Stimulated activated CD4-positive, alpha-beta T cell treated with anti-CD3 and anti-CD28 coated beads, Interleukin-4, amount 100 ng/mL, for 1 hour (primary cell): ENCODE measurements at regions not wholly inside any gene's neighbourhood (a gene's known extent, or its start where the extent isn't known, plus 50 kb on each side); places are given as distances from the start of the nearest gene placed in this dataset.
"Not testable (repeated sequence)": the region's sequence is repeated elsewhere in the genome, so short reads cannot be mapped to it uniquely, and the experiment has no call there.

ENCODE experiments used
- DNase-seq: peaks from one replicate; pipeline ENCODE4 v3.0.0-alpha.2; 2020

DNA sequence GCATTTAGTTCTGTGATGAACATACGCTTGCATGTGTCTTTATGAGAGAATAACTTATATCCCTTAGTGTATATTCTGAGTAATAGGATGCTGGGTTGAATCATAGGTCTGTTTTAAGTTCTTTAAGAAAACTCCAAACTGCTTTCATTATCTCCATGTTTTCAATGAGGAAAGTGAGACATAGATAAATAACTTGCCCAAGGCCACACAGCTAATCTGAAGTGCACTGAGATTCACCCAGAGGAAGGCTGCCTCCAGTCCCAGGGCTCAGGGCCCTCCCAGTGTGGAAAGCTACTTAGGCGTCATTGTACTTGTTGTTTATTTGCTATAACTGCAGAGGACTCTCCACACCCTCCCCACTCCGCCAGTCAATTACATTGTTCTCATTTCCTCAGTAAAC, 126.7 kb downstream of the INHBA start:
- no peak for DNase-seq

DNA sequence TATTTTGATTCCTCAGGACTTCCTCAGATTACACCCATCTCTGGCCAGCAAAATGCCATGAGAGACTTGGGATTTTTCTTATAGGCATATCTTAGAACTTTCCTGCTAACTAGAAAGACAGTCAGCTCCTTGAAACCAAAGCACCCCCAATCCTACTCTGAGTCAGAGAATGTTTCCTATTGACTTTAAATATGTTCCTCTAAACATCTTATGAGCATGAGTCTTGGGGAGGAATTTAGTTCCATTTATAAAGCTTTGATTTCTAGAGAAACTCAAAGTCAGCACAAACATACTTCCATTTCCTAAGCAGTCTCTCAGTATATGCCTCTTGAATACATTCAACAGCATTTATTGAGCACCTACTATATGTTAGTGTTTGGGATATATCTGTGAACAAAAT, 128.5 kb downstream of the INHBA start:
- DNase-seq: no peak

DNA sequence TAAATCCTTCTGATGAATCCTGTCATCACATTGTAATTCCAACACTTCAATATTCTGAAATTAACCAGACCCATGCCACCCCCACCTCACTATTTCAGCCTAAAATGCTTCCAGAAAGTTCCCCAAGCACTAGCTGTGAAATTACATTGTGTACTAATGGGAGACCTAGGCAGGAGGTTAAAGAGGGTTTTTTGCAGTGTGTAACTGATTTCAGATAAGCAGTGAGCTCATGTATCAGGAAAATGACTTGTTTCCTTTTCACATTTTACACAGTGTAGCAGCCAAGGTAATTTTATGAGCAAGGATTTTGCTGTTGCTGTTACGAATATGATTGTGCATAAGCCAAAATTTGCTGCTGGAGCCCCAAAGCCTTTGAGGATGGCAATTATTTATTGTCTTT, 129.0 kb downstream of the INHBA start:
- DNase-seq: no peak

DNA sequence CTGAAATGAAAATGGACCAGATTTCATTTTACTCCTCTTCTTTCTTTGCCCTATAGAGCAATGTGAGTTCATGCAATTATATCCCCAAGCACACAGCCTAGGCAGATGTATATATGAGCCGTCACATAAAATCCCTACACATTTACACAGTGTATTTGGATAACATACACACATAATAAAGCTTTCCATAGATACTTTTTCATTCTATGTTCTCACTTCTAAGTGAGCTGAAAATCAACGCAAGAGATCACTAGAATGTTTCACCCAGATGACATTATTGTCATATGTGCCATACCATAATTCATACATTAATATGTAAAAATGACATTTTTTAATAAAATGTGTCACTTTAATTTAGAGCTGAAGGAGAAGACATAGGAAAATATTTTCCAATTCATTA, 129.4 kb downstream of the INHBA start:
- DNase-seq: no peak

DNA sequence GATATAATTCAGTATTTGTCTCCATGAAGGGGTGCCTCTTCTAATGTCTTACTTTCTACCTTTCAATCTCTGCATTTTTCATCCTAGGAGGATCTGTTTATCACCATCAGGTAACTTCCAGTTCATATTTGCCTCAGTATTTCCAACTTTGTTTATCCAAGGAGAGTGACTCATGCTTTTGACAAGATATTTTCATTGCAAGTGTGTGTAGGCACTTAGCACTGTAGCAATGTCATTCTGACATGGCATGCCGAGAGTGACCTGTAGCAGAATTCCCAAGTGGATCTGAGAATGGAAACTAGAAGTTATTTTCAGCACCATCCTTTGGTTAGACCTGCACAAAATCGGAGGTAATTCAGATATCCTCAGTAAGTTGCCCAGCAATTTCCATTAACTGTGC, 129.9 kb downstream of the INHBA start:
- DNase-seq: no peak

DNA sequence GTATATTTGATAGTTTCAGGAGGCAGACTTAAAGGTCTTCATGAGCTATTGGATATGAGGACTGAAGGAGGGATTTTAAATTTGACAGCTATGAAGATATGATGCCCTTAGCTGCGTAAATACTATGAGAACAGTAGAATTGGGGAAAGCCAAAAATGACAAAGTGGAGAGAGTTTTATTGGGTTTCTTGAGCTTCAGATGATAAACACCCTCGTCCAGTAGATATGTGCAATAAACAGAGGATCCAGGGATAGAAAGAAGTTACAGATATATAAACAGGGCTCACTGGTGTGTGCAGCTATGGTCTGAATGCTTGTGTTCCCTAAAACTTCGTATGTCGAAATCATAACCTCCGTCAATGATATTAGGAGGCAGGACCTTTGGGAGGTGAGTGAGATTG, 131.3 kb downstream of the INHBA start:
- DNase-seq: no peak

DNA sequence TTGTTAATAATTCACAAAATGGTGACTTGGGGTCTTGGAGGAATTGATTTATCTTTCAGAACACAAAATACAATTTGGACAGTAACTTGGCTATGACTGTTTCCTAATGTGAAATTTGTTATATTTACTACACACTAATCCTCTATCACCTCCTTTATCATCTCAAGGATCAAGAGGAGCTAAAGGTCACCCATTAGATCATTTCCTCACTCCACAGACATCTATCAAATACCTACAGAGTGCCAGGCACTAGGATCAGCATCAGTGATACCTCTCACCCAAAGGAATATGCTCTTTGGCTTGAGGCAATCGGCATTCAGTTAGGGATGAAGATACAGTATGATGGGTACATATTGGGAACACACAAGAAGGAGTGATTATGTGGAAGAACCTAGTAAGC, 132.1 kb downstream of the INHBA start:
- no peak for DNase-seq

DNA sequence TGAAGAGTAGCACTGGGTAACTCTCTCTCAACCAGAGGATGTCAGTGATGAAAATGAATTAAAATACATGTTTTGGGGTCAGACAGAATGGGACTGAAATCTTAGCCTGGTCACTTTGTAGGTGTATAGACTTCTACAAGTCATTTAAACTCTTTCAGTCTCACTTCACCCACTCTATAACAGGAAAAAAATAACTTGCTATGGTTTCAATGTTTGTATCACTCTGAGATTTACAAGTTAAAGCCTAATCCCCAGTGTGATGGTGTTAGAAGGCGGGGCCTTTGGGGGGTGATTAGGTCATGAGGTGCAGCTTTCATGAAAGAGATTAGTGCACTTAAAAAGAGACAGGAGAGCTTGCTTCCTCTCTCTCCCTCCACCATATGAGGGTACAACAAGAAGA, 134.8 kb downstream of the INHBA start:
- DNase-seq: no peak

DNA sequence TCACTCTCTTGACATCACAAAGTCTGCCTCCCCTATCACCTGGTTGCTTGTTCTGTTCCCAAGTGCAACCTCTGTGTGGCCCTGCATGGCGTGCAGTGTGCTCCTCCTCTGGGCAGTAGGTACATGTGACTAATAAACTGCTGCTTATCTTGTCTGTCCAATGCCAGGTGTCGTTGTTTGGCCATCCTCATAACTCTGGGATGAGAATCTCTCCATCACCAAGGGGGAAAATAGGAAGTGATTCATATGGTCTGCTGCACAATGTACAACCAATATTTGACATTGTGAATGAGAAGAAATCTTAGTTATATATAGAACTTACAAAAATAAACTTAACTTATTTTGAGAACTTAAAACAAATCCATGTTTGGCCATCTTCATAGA, 135.2 kb downstream of the INHBA start:
- no peak for DNase-seq

DNA sequence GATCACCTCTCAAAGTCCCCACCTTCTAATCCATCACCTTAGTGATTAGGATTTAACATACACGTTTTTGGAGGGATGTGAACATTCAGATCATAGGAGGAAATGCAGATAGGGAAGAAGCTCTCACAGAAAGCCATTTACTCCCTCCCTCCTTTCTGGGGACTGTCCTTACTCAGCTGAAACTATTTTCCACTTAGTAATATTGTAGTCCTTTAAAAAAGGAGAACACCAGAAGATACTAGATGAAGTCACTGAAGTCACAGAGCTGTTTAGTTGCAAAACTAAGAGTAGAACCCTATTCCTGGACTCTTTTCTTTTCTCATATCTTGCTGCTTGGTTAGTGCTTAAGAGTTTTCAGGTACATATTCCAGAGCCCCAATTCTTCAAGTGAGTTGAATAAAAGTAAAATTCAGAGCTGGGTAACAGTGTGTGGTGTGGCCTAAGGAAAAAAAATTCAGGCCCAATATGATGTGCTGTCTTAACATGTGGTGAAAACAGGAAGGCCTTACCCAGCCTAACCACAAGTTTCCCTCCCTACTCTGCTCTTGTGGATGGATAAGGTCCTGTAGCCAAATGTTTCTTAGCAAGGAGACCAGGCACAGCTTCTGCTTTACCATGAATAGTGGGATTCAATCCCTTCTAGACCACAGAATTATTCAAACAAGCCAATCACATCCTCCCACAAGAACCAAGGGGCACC, 135.7 kb downstream of the INHBA start:
- DNase-seq: no peak

DNA sequence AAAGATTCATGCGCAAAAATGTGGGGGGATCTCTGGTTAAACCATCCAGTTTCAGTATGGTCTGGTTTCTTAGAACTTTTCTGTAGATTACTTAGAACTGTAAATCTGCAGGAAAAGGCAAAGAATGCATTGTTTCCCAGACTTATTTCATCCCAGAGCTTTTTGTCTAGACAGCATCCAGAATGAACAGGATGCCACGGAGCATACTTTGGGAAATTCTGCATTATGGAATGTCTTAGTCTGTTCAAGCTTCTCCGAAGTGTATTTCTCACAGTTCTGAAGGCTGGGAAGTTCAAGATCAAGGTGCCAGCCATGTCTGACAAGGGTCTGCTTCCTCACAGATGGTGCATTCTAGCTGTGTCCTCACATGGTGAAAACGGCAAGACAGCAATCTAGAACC, 136.3 kb downstream of the INHBA start:
- DNase-seq: no peak

DNA sequence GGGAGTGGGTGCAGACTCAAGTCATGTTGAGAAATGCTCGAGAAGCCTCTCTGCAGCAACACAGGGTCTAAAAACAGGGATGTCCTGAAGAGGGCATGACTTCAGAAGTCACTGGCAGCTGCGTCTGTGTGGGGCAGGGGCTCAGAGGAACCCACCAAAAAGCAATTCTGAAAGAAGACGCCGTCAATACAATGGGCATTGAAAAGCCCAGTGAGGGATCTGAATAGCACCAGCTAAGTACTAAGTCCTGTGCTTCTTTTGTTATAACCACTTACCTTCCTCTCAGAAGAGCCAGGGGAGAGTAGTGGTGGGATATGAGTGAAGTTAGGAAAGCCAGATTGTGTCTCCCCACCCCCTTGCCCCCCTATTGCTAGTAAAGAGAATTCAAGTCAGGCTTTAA, 137.2 kb downstream of the INHBA start:
- DNase-seq: no peak

DNA sequence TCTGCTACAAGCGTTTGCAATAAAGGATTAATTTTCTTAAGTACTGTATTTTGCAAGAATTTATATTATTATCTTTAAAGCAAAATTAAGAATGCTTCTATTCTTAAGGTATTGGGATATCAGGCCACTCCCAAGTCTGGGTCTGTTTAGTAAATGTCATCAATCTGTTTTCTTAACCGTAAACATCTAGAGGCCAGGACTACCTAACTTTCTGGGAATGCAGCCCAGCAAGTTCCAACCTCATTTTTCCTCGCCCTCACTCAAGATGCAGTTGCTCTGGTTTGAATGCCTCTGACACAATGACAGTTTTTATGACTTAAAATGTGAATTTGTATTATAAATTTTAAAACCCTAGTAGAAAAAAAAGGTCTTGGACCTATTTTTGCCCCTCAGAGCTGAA, 143.5 kb downstream of the INHBA start:
- no peak for DNase-seq

DNA sequence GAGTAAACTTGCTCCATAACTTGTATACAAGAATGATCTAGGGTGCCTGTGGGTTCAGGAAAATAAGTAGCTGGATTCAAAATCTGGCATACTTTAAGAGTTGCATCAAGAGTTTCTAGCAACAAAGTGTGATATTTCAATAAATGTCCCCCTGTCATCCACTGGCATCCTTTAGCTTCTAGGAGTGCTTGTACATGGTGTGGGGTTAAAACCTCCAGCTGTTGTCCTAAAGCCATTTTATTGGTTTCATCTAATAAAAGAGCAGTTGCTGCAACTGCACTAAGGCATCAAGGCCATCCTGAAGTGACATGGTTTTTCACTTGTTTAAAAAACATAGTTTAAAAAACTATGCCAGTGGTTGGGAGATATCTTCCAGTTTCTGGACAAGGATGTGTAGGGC, 148.4 kb downstream of the INHBA start:
- no peak for DNase-seq

DNA sequence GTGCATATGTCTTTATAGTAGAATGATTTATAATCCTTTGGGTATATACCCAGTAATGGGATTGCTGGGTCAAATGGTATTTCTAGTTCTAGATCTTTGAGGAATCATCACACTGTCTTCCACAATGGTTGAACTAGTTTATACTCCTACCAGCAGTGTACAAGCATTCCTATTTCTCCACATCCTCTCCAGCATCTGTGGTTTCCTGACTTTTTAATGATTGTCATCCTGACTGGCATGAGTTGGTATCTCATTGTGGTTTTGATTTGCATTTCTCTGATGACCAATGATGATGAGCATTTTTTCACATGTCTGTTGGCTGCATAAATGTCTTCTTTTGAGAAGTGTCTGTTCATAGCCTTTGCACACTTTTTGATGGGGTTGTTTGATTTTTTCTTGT, 152.8 kb downstream of the INHBA start:
- DNase-seq: not testable (repeated sequence)

DNA sequence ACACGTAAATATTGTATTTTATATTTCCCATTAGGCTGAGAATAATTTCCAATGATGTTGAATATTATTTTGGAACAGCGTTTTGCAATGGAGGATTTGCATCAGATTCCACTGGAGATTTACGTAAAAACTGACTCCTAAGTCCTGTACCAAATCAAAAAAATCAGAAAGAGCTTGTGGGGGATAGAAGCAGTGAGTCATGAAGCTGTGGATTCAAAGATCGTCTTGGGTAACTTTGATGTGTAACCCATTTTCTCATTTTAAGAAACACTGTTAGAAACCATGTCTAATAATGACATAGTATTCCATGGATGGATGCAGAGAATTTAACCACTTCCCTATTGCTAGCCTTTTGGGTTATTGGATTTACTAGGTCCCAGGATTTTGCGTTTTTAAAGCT, 158.6 kb downstream of the INHBA start:
- no peak for DNase-seq

DNA sequence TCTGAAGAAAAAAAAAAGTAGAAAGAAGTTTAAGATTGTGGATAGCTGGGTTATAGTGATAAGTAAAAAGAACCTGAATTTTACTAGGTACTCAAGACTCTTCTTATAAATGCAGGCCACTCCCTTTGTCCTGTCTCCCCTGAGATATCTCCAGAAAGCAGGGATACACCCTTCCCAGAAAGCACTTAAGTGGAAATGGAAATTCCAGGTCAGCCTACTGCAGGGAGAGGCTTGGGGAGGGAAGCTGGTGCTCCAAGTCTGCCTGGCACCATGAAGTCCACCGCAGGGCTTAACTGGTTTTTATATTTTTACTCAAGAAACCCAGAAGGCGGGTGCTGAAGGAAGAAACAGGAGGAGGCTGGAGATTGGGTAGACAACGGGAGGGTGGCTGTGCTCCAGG, 162.3 kb downstream of the INHBA start:
- DNase-seq: no peak

DNA sequence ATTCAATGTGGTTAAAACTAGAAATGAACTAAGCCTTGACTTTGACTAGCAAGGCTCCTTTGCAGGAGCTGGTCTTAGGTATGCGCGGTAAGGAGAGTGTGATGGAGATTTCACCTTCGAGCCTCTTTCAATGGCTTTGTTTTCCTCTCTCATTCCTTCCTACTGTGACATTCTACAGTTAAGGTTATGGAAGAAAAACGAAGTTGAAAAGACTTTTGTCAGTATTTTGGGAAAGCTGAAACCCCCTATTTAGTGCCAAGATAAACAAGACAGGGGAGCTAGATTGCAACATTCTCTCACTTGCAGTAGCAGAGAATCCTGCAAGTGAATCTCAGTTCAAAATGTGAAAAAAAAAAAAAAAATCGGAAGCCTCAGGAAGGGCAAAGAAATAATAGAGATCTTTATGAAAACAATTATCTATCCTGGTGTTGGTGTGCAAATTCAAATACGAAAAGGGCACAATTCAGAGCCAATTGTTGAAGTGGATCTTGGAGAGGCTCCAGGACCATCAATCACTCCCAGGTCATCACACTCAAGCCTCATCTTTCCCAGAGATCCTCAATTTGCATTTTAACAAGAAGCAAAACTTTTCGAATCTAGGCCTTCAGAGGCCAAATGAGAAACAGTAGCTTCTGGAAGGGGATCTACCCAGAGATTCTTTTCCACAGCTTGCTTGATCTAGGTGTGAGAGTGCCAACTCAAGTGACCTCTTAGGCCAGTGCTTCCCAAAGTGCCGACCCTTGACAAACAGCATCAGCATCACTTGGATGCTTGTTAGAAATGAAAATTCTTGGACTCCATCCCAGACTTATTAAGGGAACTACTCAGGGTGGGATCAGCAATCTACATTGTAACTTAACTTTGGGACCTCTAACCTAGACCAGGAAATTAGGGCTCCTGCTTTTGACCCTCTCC, 163.8 kb downstream of the INHBA start:
- no peak for DNase-seq

DNA sequence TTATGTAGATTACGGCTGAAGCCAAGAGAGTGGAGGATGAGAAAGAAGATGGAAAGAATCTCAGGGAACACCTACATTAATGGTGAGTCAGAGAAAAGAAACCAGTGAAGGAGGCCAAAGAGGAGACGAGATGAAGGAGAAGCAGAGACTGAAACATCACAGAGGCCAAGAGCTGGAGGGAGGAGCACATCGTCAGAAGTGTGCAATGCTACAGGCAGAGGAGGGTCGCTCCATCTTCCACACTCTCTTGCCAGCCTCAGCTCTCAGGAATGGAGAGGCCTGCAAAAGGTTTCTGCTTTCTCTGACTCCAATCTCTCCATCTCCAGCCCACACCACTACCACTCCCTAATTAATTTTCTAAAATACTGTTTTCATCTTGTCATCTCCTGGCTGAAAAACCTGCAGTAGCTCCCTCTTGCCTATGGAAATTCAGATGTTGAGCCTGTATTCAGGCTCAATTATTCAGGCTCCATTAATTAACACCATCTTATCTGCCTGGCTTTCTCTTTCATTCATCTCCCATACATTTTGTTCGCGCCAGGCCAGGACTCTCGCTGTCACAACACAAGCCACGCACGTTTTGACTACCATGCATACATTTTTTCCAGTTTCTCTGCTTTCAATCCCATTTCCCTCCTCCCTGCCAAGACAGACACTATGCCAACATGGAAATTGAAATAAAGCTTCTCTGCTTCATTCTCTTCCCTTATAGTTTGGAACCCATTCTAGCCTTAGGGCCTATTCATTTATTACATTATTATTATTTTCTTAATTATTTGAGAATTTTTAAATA, 165.8 kb downstream of the INHBA start:
- no peak for DNase-seq

DNA sequence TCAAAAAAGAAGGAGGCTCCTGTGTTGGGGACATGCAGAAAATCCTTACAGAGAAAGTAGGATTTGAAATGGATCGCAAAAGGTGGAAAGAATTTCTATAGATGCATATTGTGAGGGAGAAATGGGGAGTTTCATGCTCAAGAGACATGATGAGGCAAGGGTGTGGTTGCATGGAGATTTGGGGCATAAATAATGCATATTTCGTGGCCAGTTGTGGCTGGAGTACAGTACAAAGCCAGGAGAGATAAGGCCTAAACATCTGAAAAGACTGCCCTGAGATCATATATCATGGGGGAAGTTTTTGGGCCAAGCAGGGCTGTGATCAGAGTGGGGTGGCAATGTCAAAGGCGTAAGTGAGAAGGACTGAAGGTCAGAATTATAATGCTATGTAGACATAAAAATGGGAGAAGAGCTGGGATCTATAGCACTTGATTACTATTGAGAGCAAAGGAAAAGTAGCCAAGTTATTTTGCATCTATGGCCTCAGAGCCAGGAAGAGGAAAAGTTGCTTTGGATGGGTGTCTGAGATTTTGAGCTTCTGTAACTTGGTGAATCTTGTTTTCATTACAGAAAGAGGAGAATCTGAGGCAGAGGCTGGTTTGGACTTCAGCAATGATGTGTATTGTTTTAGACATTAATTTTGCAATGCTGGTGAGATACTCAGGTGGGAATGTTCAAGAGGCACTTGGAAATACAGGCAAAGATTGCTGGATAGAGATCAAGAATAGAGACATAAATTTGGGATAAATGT, 166.6 kb downstream of the INHBA start:
- DNase-seq: no peak

DNA sequence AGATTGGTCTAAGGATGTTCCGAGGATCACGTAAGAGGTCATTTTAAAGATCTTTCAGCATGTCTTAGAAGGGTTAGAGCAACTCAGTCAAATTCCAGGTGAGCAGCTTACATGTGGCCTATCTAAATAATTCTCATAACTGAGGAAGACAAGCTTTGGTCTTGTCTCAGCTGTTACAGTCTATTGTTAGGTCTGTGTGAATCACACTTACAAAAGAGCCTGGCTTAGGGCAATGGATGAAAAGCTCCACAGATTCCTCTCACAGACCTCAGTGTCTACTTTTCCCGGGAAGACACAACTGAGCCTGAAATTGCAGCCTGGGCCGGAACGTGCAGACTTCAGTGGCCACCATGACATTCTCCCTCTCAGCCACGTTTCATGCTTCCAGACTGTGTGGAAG, 173.1 kb downstream of the INHBA start:
- no peak for DNase-seq

DNA sequence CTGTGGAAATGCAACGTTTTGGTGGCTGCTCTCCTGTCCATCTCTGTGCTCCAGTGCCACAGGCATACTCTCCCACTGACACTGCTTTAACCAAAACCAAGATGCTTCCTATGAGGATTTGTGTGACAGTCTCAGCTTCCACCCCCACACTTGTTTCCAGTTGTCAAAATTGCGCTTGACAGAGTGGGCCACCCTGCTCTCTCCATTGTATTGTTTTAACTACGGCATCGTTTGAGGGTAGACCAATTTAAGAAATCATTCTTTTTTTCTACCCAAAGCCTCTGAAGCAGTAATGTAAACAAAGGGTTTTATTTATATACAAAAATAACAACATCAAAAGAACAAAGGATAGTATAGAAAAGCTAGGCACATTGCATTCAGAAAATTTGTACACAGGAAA, 178.0 kb downstream of the INHBA start:
- DNase-seq: no peak

DNA sequence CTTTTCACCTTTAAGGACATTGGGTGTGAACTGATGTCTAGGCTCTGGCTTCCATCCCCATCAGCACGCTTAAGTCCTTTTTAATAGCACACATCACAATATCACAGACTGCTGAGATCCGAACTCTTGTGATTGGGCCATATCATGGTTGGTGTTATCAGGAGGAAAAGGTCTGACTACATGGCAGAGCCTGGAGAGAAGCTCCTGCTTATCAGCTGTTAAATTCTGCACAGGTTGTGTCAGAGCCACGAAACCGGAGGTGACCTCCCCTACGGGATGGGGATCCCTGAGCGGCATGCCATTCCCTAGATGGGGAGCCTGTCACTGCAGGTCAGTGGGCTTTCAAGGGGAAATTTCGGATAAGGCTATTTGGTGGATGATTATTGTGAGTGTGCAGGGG, 182.4 kb downstream of the INHBA start:
- DNase-seq: no peak
